NCI-H524 treated with DMSO at 0.1 percent for 48 hours (cell line): ENCODE measurements at regions not wholly inside any gene's neighbourhood (a gene's known extent, or its start where the extent isn't known, plus 50 kb on each side); places are given as distances from the start of the nearest gene placed in this dataset.

Source experiments
- DNase-seq: peaks from one replicate; lab custom pipeline; 2025; lab: John Stamatoyannopoulos, UW

GRCh38 chr5:68379275-68380036 lies 163.9 kb downstream of the PIK3R1 start:
- no peak for DNase-seq

GRCh38 chr5:68380078-68380477 lies 164.5 kb downstream of the PIK3R1 start:
- no peak for DNase-seq

DNA sequence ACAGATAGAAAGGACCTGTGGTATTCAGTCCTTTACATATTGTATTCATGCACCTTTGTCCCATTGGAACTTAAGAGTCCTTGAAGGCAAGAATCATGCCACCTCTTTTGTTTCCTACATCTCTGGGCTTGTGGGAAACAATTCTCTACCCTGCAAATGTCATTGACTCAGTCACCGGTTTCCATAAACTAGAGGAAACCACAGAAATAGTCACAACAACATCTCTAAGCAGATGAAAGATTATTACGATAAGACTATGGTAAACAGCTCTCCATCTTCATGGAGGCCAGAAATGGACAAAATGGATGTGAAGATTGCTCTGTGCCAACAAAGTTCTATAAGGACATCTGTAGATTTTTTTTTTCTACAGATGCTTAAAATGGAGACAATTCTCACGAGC lies 165.5 kb downstream of the PIK3R1 start:
- no peak for DNase-seq

GRCh38 chr5:68381909-68382308 lies 166.4 kb downstream of the PIK3R1 start:
- DNase-seq = no peak

- DNase-seq = no peak
Measured at GRCh38 chr5:68382640-68383039, 167.1 kb downstream of the PIK3R1 start.

- DNase-seq = peak; percentile 9
Measured at GRCh38 chr5:68383888-68384310, 168.3 kb downstream of the PIK3R1 start.

- DNase-seq = no peak
Measured at GRCh38 chr5:68384936-68385594, 169.5 kb downstream of the PIK3R1 start.

GRCh38 chr5:68385936-68386335 lies 170.4 kb downstream of the PIK3R1 start:
- DNase-seq = no peak

DNA sequence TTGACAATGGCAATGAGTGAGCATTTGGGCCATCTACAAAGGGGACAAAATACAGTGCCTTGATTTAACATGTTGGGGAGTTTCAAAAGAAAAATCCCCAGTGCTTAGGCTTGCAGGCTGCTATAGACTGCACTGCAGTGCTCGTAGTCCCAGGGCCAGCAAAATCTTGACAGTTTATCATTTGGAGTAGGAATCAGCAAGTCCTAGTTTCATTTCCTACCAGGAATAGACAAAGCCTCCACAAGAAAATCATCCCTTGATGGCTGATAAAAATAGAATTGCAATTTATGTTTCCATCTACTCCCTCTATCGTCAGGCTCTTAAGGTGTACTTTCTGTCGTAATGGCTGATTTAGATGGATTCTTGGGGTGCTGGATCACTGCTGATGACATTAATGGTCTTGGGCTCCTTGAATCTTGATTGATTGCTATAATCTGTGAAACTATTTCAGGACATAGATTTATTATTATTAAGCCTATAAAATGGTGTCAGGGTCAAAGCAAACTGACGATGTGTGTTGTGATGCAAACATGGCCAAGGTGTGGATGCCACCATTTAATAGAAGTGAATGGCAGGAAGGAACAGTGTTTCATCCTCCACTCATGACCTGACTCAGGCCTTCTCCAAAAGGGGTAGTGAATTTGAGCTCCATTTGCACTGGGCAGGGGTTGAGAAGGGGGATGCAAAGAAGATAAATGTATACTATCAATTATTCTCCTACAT lies 171.7 kb downstream of the PIK3R1 start:
- DNase-seq = no peak

GRCh38 chr5:68389618-68390017 lies 174.1 kb downstream of the PIK3R1 start:
- no peak for DNase-seq

DNA sequence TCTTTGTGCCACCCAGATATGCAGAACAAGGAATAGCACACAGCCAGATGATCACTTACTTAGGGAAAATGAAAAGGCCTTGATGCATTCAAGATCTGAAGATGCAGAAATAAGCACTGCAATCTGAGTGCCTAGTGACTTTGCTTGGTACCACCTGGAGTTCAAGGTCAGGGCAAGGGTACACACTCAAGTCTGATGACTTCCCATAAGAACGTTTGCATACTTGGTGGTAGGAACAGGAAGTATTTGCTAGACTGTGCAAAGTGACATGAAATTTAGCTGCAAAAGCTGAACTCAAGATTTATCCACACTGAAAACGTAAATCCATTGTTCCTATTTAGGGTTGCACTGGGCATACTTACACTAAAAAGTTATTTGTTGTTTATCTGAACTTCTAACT lies 177.1 kb downstream of the PIK3R1 start:
- DNase-seq = no peak

- peak; percentile 80 for DNase-seq
Measured at GRCh38 chr5:68395302-68395701, 179.7 kb downstream of the PIK3R1 start.

- no peak for DNase-seq
Measured at GRCh38 chr5:68395926-68396511, 180.5 kb downstream of the PIK3R1 start.

DNA sequence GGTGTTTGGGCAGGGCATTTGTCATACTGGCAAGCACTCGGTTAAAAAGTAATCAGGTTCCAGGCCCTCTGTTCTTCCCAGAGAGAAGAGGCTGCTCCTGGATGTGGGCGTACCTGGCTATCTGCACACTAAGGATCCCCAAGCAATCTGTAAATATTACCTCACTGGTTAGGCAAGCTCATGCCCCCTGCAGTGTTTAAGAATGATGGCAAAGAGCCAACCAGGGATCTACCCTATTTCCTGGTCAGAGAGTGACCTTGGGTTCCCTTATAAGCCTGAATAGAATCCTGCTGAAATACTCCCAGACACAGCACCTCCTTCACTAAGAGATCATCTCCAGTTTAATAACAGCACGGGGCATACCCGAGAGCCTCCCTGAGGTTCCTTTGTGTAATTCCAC lies 181.2 kb downstream of the PIK3R1 start:
- no peak for DNase-seq

GRCh38 chr5:68398146-68398812 lies 182.7 kb downstream of the PIK3R1 start:
- no peak for DNase-seq

DNA sequence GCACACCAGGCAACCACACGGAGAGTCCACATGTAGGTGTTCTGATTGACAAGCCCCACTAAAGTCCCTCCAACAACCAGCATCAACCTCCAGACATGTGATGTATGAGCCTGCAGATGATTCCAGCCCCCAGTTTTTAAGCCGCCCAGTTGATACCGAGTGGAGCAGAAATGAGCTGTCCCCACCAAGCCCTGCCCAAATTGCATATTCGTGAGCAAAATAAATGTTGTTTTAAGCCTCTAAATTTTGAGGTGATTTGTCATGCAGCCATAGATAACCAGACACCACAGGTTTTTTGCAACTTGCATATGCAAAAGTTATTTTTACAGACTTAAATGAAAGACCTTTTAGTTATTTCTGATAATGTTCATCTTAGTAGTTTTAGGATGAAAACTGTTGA lies 187.7 kb downstream of the PIK3R1 start:
- no peak for DNase-seq

DNA sequence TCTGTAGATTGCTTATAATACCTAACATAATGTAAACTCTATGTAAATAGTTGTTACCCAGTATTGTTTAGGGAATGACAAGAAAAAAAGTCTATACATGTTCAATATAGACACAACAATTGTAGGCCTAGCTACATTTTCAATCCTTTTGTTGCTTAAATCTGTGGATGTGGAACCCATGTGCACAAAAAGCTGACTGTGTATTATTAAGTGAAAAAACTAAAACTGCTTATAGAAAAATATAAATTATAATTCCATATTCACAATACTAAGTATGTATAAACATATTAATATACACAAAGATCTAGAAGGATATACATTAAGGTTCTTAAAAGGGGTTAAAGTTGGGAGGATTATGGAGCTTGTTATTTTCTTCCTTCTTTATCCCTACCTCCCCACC lies 188.7 kb downstream of the PIK3R1 start:
- no peak for DNase-seq

- DNase-seq = no peak
Measured at GRCh38 chr5:68405026-68405684, 189.6 kb downstream of the PIK3R1 start.

GRCh38 chr5:68405784-68406743 lies 190.5 kb downstream of the PIK3R1 start:
- no peak for DNase-seq

- no peak for DNase-seq
Measured at GRCh38 chr5:68406767-68407241, 191.2 kb downstream of the PIK3R1 start.
